ENCODE measurements at regions not wholly inside any gene's neighbourhood (a gene's known extent, or its start where the extent isn't known, plus 50 kb on each side); places are given as distances from the start of the nearest gene placed in this dataset.

- no peak for DNase-seq (ENCODE audit: low spot score)
Observed at GRCh38 chr6:19037607-19038006, 650.5 kb downstream of the RNF144B start.

GRCh38 chr6:19039287-19039686, 652.1 kb downstream of the RNF144B start:
- DNase-seq (ENCODE audit: low spot score) = no peak

- no peak for DNase-seq (ENCODE audit: low spot score)
Observed at GRCh38 chr6:19041906-19042305, 654.8 kb downstream of the RNF144B start.

GRCh38 chr6:19042420-19042819, 655.3 kb downstream of the RNF144B start:
- DNase-seq (ENCODE audit: low spot score) = no peak

GRCh38 chr6:19050765-19051164, 663.6 kb downstream of the RNF144B start:
- no peak for DNase-seq (ENCODE audit: low spot score)

GRCh38 chr6:19052219-19052618, 665.1 kb downstream of the RNF144B start:
- no peak for DNase-seq (ENCODE audit: low spot score)

GRCh38 chr6:19059102-19059501, 672.0 kb downstream of the RNF144B start:
- no peak for DNase-seq (ENCODE audit: low spot score)

- no peak for DNase-seq (ENCODE audit: low spot score)
Observed at GRCh38 chr6:19067165-19067564, 680.0 kb downstream of the RNF144B start.

GRCh38 chr6:19070520-19070919, 683.4 kb downstream of the RNF144B start:
- DNase-seq (ENCODE audit: low spot score) = no peak

- DNase-seq (ENCODE audit: low spot score) = no peak
Observed at GRCh38 chr6:19083801-19084200, 696.7 kb downstream of the RNF144B start.

GRCh38 chr6:19086480-19086879, 699.3 kb downstream of the RNF144B start:
- DNase-seq (ENCODE audit: low spot score) = no peak

GRCh38 chr6:19087296-19087695, 700.1 kb downstream of the RNF144B start:
- no peak for DNase-seq (ENCODE audit: low spot score)

- DNase-seq (ENCODE audit: low spot score) = no peak
Observed at GRCh38 chr6:19087897-19088296, 700.7 kb downstream of the RNF144B start.

- DNase-seq (ENCODE audit: low spot score) = no peak
Observed at GRCh38 chr6:19100752-19101151, 713.6 kb downstream of the RNF144B start.

- DNase-seq (ENCODE audit: low spot score) = no peak
Observed at GRCh38 chr6:19102936-19103335, 715.8 kb downstream of the RNF144B start.

GRCh38 chr6:19107468-19107867, 720.3 kb downstream of the RNF144B start:
- no peak for DNase-seq (ENCODE audit: low spot score)

GRCh38 chr6:19121521-19121920, 715.6 kb upstream of the ID4 start:
- no peak for DNase-seq (ENCODE audit: low spot score)

GRCh38 chr6:19127081-19127480, 710.1 kb upstream of the ID4 start:
- no peak for DNase-seq (ENCODE audit: low spot score)

- no peak for DNase-seq (ENCODE audit: low spot score)
Observed at GRCh38 chr6:19128701-19129100, 708.5 kb upstream of the ID4 start.

GRCh38 chr6:19135706-19136105, 701.5 kb upstream of the ID4 start:
- no peak for DNase-seq (ENCODE audit: low spot score)

- DNase-seq (ENCODE audit: low spot score) = no peak
Observed at GRCh38 chr6:19137505-19137904, 699.7 kb upstream of the ID4 start.

- no peak for DNase-seq (ENCODE audit: low spot score)
Observed at GRCh38 chr6:19142275-19142674, 694.9 kb upstream of the ID4 start.

GRCh38 chr6:19150307-19150706, 686.9 kb upstream of the ID4 start:
- no peak for DNase-seq (ENCODE audit: low spot score)

- DNase-seq (ENCODE audit: low spot score) = no peak
Observed at GRCh38 chr6:19153270-19153980, 683.7 kb upstream of the ID4 start.

GRCh38 chr6:19153981-19154295, 683.2 kb upstream of the ID4 start:
- no peak for DNase-seq (ENCODE audit: low spot score)
